Smooth muscle cell (in vitro differentiated cells): ENCODE measurements at regions not wholly inside any gene's neighbourhood (a gene's known extent, or its start where the extent isn't known, plus 50 kb on each side); places are given as distances from the start of the nearest gene placed in this dataset.

Experiments
- DNase-seq: peaks from one replicate; lab custom pipeline; 2025; ENCODE audit not compliant: unreplicated experiment; lab: John Stamatoyannopoulos, UW
- H2AFZ ChIP-seq: fragments of 200-600 bp; sonication (generic); 2 replicates; pipeline ENCODE4 v1.6.0; 2016; ENCODE audit warnings: antibody characterized with exemption, low read depth, mild to moderate bottlenecking
- H3F3A ChIP-seq: fragments of 200-600 bp; sonication (generic); 2 replicates; pipeline ENCODE4 v1.6.0; 2017; ENCODE audit warnings: antibody characterized with exemption, low read depth
- H3K27ac ChIP-seq: fragments of 200-600 bp; sonication (generic); 2 replicates; pipeline ENCODE4 v1.5.1; 2016; ENCODE audit warnings: low read depth, mild to moderate bottlenecking
- H3K27me3 ChIP-seq: fragments of 200-600 bp; sonication (generic); 2 replicates; pipeline ENCODE4 v1.6.1; 2016; ENCODE audit warnings: low read depth, mild to moderate bottlenecking
- H3K36me3 ChIP-seq: fragments of 200-600 bp; sonication (generic); 2 replicates; pipeline ENCODE4 v1.5.1; 2016; ENCODE audit warnings: low read depth
- H3K4me1 ChIP-seq: fragments of 200-600 bp; sonication (generic); 2 replicates; pipeline ENCODE4 v1.5.1; 2016; ENCODE audit warnings: low read depth
- H3K4me2 ChIP-seq: fragments of 200-600 bp; sonication (generic); 2 replicates; pipeline ENCODE4 v1.6.0; 2016; ENCODE audit warnings: mild to moderate bottlenecking
- H3K4me3 ChIP-seq: fragments of 200-600 bp; sonication (generic); 2 replicates; pipeline ENCODE4 v1.5.1; 2016; ENCODE audit warnings: mild to moderate bottlenecking
- H3K79me2 ChIP-seq: fragments of 200-600 bp; sonication (generic); 2 replicates; pipeline ENCODE4 v1.6.0; 2016; ENCODE audit warnings: low read depth, mild to moderate bottlenecking
- H3K9ac ChIP-seq: fragments of 200-600 bp; sonication (generic); 2 replicates; pipeline ENCODE4 v1.6.0; 2016; ENCODE audit warnings: low read depth
- H3K9me3 ChIP-seq: fragments of 200-600 bp; sonication (generic); replicated peaks from 2 replicates; pipeline ENCODE4 v1.5.1; 2016; ENCODE audit warnings: low read depth
- H4K20me1 ChIP-seq: fragments of 200-600 bp; sonication (generic); 2 replicates; pipeline ENCODE4 v1.6.0; 2016; ENCODE audit warnings: low read depth
- WGBS: methylation state at CpG from one replicate; pipeline ENCODE4 v1.1.7; 2016; ENCODE audit warnings: low lambda C conversion rate; 5-methylcytosine and 5-hydroxymethylcytosine counted together
- TF ChIP-seq, protein P1 (sequence below): fragments of 200-600 bp; sonication (generic); IDR thresholded peaks from 2 replicates; pipeline ENCODE4 v1.5.1; 2017; ENCODE audit warnings: borderline replicate concordance, mild to moderate bottlenecking, antibody characterized with exemption; ENCODE audit not compliant: insufficient read depth, poor library complexity, severe bottlenecking

DNA sequence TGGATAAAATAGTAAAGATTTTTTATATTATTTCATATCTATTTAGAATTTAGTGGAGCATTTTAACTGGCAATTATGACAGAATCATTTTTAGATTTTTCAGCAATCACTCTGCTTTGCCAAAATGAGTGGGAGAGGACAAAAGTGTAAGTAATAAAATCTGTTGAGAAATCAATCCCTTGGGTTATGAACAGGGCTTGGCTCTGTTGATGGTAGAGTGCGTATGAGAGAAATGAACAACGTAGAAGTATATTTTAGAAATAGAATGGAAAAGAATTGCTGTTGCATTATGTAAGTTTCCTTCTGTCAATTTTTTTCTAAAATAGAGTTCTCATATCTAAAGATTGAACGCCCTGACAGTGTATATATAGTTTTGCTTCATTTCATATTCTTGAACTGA is 154.1 kb upstream of the PRDM9 start:
- Histone ChIP-seq H3K9ac (no peak overlapping the region), H3K36me3 (no peaks in the 10 kb centered on the region), H3K79me2 (no peaks in the 10 kb centered on the region), H3F3A (no peaks in the 10 kb centered on the region), H4K20me1 (no peaks in the 10 kb centered on the region), H2AFZ (no peak overlapping the region), H3K9me3 (no peaks in the 10 kb centered on the region), H3K4me2 (no peak overlapping the region), H3K27ac (no peak overlapping the region), H3K27me3 (no peaks in the 10 kb centered on the region), H3K4me1 (peaks cover 2% of the 10 kb centered on the region), H3K4me3 (no peak overlapping the region)
- WGBS, result 99% methylated on average over 3 of the region's 3 CpGs
- TF ChIP-seq, protein P1, sequence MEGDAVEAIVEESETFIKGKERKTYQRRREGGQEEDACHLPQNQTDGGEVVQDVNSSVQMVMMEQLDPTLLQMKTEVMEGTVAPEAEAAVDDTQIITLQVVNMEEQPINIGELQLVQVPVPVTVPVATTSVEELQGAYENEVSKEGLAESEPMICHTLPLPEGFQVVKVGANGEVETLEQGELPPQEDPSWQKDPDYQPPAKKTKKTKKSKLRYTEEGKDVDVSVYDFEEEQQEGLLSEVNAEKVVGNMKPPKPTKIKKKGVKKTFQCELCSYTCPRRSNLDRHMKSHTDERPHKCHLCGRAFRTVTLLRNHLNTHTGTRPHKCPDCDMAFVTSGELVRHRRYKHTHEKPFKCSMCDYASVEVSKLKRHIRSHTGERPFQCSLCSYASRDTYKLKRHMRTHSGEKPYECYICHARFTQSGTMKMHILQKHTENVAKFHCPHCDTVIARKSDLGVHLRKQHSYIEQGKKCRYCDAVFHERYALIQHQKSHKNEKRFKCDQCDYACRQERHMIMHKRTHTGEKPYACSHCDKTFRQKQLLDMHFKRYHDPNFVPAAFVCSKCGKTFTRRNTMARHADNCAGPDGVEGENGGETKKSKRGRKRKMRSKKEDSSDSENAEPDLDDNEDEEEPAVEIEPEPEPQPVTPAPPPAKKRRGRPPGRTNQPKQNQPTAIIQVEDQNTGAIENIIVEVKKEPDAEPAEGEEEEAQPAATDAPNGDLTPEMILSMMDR, result no peak
- DNase-seq, result no peak

DNA sequence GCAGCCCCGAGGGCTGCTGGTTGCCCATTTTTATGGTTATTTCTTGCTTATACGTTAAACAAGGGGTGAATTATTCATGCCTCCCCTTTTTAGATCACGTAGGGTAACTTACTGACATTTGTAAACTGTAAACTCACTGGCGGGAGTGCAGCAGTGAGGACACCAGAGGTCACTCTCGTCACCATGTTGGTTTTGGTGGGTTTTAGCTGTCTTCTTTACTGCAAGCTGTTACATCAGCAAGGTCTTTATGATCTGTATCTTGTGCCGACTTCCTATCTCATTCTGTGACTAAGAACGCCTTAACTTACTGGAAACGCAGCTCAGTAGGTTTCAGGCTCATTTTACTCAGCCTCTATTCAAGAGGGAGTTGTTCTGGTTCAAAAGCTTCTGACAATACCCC is 155.0 kb upstream of the PRDM9 start:
- Histone ChIP-seq H3K4me1 (peaks cover 2% of the 10 kb centered on the region), H3K27me3 (no peaks in the 10 kb centered on the region), H3K9me3 (no peaks in the 10 kb centered on the region), H4K20me1 (no peaks in the 10 kb centered on the region), H3K4me2 (peak overlapping the region; percentile 41), H3F3A (no peaks in the 10 kb centered on the region), H3K4me3 (no peak overlapping the region), H3K9ac (no peak overlapping the region), H2AFZ (peak overlapping the region; percentile 86), H3K27ac (no peak overlapping the region), H3K79me2 (no peaks in the 10 kb centered on the region), H3K36me3 (no peaks in the 10 kb centered on the region)
- TF ChIP-seq, protein P1, result peak; percentile 26
- WGBS, result 30% methylated on average over 8 of the region's 8 CpGs
- DNase-seq, result no peak

DNA sequence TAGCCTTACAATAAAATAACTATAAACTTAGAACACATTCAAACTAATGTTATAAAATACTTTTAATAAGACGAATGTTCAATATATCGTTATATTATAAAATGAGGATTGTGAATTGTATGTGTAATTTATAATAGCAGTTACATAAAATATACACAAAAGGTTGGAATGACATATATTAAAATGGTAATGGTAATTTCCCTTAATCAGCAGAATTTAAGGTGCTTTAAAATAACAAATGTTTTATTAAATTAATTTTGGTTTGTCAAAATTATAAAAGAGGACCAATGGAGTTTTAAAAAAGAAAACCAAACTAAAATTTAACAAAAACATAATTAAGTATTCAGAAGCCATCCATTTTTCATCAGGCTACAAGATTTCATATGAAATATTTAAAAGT is 164.3 kb upstream of the PRDM9 start:
- Histone ChIP-seq H4K20me1 (no peaks in the 10 kb centered on the region), H3K9me3 (no peaks in the 10 kb centered on the region), H3K27ac (no peak overlapping the region), H3F3A (no peaks in the 10 kb centered on the region), H3K4me3 (no peak overlapping the region), H3K79me2 (no peaks in the 10 kb centered on the region), H3K9ac (no peak overlapping the region), H3K27me3 (no peaks in the 10 kb centered on the region), H3K4me1 (no peaks in the 10 kb centered on the region), H3K4me2 (no peak overlapping the region), H3K36me3 (no peaks in the 10 kb centered on the region), H2AFZ (no peak overlapping the region)
- WGBS, result 90% methylated on average over 2 of the region's 2 CpGs
- TF ChIP-seq, protein P1, result no peak
- DNase-seq, result no peak

DNA sequence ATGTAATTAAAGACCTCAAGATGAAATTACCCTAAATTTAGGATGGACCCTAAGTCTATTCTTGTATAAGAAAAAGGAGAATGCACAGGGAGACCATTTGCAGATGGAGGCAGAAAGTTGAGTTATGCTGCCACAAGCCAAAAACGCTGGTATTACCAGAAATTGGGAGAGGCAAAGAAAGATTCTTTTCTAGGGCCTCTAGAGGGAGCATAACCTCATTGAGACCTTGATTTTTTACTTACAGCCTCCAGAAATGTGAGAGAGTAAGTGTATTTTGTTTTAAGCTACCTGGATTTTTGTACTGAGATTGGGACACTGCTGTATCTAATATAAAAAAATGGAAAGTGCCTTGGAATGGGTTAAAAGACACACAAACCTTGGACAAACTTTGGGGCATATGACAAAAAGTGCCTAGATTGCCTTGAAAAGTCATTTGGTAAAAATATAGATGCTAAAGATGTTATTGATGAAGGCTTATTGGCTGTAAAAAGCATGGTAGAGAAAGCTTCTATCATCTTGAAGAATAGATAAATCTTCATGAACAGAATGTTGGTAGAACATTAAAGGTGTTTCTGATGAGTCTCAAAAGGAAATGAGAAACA is 174.7 kb upstream of the PRDM9 start:
- no peak overlapping the region for H2AFZ ChIP-seq
- H3K9ac ChIP-seq, result no peak overlapping the region
- no peak for DNase-seq
- H3K27ac ChIP-seq, result no peak overlapping the region
- H3K79me2 ChIP-seq, result no peaks in the 10 kb centered on the region
- no peaks in the 10 kb centered on the region for H3K9me3 ChIP-seq
- WGBS, result 3% methylated on average over 1 of the region's 1 CpG
- no peaks in the 10 kb centered on the region for H3F3A ChIP-seq
- H3K4me1 ChIP-seq, result no peaks in the 10 kb centered on the region
- H4K20me1 ChIP-seq, result no peaks in the 10 kb centered on the region
- no peaks in the 10 kb centered on the region for H3K27me3 ChIP-seq
- no peak overlapping the region for H3K4me2 ChIP-seq
- H3K4me3 ChIP-seq, result no peak overlapping the region
- TF ChIP-seq, protein P1, result peak; percentile 45
- no peaks in the 10 kb centered on the region for H3K36me3 ChIP-seq
